HG03135 (cell line): ENCODE measurements at regions not wholly inside any gene's neighbourhood (a gene's known extent, or its start where the extent isn't known, plus 50 kb on each side); places are given as distances from the start of the nearest gene placed in this dataset.

Source experiments
- ATAC-seq: cut with Tn5 transposase; IDR thresholded peaks from one replicate; pipeline ENCODE4 v1.9.1; 2021; ENCODE audit warnings: mild to moderate bottlenecking, moderate library complexity; ENCODE audit not compliant: unreplicated experiment

DNA sequence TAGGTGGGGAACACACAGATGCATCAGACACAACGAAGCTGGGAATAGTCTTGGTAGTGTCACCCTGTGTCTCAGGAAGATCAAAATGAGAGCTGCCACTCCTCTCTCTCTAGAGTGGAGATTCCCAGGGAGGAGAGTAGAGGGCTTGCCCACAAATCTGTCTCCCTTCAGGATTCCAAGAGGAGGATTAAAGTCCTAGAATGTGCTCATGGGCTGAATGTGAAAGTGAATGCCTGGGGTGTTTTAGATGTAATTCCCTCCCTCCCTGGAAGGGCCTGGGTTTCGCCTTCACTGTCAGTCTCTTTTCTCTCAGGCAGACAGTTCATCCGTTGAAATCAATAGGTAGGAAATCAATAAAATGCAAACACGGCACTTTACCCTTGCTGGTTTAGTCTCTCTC, 282.6 kb upstream of the PPARGC1A start:
- no peak for ATAC-seq

DNA sequence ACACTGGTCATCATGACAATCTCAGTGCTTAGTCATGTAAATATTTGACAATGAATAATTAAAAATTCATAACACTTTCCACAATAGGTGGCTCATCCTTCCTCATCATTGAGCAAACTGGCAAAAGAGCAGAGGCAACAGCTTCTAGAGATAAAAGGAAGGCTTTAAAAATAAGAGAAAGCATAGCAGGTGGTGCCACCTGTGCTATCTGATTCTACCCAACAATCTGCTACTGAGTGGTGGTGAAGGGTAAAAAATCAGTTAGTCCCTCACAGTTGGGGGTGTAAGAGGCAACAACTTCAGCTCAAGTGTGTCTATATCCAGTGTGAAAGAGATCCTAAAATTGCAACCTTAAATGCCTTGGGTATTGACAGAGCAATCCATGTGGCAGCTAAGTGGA, 280.1 kb upstream of the PPARGC1A start:
- no peak for ATAC-seq

DNA sequence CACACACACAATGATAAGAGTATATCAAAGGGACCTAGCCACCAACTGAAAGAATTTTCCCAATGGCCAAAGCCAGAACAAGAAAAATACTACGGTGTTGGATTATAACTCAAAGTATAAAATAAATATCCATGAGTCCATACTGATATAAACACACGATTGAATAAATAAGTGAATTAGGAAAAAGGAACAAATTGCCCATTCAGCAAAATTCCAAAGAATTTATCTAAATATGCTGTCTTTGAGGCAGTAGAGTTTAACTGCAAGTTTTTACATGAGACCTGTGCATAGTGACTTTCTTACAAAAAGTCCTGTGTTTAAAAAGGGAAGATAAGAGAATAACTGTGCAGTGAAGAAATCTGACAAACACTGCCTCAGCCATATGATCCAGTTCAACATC, 278.8 kb upstream of the PPARGC1A start:
- no peak for ATAC-seq

DNA sequence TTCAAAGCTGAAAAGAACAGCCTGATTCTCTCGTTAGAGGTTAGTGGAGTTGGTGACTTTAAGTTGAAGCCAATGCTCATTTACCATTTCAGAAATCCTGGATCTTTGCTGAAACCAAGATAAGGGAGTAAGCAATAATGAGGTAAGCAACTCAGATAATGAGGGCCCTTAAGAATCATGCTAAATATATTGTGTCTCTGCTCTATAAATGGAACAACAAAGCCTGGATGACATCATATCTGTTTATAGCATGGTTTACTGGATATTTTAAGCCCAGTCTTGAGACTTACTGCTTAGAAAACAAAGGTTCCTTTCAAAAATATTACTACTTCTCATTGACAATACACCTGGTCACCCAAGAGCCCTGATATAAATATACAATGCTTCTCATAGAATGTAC, 276.7 kb upstream of the PPARGC1A start:
- no peak for ATAC-seq

DNA sequence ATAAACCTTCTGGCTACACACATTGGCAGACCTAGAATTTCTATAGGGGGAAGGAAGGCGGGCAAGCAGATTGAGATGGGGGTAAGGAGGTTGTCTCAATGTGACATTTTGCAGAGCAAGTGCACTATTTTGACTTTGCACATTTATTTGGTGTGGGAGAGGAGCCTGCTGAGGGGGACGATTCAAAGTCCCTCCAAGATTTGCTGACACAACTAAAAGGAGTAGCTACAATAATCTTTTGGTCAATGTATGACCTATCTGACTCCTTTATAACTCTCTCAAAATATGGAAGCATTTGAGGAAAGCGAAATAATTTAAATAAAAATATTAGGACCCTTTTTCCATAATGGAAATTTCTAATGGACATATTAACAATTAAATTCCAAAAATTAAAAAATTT, 274.9 kb upstream of the PPARGC1A start:
- ATAC-seq: no peak

DNA sequence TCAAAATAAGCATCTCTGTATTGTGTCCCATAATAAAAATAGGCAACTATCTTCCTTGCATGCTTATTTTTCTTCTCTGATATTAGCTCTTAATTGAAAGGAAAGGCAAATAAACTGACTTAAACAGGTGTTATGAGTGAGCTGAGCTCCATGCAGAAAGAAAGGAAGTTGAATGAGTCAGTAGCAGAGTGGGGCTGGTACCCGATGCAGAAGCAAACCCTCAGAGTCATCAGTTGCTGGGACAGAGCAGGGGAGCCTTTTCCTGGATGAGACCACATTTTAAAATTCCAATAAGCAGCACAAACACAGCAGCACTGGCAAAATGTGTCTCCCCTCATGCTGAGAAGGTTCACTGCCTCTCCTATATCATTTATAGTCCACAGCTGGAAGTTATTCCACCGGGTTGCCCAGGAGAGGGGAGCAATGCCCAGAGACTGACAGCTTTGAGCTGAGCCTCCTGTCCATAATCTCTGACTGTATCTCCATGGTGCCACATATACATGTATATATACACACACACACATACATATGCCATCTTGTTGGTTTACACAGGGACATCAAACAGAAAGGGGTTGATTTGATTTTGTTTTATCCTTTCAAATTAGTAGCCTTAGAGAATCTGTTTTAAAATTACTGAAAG, 274.3 kb upstream of the PPARGC1A start:
- ATAC-seq: no peak

DNA sequence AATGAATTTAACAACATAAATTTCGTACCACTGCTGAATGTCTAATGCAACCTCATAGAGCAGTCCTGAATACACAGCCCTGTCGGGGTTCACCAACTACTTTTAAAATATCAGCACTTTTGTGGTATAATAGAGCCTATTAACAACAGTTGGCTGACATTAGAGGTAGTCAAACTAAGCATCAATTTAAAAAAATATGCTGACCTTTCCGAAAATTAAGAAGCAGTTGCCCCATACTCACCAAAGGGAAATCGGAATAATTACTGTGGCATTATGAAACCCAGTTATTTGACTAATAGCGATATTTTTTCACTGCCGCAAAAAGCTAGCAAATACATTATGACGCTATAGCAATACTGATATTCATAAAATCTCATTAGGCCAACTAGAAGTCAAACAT, 273.5 kb upstream of the PPARGC1A start:
- ATAC-seq: no peak

DNA sequence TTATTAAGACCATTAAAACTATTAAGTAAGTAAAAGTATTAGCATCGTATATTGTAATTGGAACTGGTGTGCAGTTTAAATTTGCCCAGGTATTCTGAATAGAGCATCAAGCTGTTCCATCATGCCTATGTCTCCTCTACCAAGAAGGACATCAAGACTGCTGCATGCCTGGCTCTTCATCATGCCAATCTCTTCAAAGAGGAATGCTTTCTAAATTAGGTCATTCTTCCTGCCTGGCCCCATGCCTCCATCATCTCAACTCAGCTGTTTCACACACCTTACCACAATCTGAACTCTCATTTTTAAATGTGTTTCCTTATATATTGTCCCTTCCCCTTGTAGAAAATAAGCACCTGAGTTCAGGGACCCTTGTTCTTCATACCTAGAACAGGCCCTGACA, 270.5 kb upstream of the PPARGC1A start:
- ATAC-seq: no peak

DNA sequence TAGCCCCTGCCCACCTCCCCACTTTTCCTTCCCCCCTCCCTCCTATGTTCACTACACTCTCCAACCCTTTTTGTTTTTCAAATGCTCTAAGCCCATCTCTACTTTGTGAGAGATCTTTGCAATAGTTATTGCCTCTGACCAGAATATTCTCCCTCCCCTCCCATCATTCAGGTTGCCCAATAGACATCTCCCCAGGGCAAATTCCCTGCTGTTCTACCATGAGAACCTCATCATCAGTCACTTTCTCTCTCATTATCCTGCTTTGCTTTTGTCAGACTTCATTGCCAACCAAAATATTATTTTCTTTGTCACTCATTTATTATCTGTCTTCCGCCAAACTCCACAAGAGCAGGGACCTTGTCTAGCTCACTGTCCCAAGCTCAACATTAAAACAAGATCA, 268.2 kb upstream of the PPARGC1A start:
- no peak for ATAC-seq

DNA sequence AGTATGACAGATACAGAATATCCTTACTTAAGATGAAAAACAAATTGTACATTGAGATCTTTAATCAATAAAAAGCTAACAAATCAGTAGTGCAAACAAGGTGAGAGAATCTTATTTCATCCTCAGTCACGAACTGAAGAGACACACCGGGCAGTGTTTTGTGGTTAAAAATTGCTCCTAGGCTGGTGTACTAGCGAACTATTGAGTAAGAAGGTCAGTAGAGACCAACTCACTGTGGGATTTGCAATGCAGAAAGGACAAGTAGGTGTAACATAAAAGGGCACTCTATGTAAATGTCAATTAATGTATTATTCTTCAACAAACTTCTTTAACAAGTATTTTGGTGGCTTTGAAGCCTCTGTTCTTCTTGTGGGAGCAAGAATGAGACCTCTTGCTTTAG, 260.2 kb upstream of the PPARGC1A start:
- no peak for ATAC-seq

DNA sequence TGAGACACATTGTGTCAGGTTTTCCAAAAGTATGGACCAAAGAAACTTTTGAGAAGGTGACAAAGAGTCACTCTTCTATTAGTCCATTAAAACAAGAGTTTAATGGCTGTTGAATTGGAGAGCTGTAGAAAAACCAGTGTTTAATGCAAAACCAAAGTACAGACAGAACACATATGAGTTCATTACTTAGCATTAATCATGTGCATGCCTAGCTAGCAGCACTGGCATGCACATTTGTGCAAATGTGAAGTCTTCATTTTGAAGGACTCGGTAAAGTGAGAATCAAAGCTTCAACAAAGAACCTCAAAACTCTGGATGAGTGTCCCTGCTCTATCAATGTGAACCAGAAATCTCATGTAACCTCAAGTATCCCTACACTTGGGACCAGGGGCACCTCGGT, 256.3 kb upstream of the PPARGC1A start:
- ATAC-seq: no peak

DNA sequence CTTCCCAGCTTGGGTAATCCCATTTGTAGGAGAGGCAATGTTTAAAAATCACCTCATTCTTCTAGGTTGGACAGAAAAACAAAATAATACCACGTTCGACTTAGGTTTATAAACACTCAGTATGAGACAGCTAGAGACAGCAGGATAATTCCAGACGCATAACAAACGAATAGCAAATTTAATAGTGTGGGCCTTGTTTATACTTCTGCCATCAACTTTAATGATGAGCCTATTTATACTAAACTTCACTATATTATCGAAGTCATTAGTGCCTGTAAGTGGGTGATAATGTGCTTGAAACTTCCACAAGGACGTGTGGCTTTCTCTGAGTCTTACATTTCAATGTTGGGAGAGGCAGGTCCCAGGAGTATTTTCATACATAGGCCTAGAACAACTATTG, 255.7 kb upstream of the PPARGC1A start:
- ATAC-seq: no peak

DNA sequence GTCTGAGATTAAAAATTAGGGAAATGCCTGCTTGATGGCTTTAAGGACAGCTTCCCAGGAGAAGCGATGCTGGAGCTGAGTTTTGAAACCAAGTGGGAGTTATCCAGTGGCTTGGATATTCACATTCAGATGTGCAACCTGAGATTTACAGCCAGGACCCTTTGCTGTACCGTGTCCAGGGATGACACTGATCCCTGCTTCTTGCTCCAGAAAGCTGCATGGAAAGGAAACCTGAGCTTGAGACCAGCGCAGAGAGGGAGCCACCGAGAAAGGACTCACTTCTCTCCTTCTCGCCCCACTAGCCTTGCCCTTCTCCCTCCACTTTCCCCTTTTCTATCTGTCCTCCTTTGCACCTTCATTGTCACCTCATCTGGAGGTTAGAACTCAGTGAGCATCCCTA, 254.5 kb upstream of the PPARGC1A start:
- ATAC-seq: no peak

DNA sequence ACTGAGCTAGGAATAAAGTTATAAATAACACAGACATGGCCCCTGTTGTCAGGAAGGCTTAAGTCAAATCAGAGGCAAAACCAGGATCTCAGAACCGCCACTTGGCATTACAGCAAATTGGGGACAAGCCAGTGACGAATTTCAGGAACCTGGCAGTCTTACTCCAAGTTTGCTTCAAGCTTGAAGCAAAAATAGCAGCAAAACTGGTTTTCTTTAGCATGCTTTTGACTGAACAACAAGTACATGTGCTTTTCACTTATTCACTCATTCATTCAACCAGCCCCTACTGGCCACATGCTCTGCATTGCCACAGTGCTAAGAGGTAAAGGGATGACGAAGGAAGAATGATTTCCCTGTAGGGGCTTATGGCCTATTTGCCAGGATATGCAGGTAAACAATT, 253.9 kb upstream of the PPARGC1A start:
- ATAC-seq: no peak

DNA sequence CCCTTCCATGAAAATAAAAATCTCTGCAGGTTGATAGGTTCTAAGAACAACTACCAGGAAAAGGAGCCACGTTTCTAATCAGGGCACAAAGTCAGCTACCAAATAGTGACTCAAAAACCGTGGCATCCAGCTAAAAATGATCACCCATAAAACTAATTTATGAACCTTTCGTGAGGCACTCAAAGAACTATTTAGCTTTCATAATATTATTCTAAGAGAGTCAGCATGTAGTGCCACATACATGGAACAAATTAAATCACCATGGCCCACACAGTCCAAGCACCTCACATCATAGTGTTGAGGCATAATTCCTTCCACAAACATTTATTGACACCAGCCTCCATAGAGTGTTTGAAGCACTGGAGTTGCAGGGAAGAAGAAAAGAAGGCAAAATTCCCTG, 252.0 kb upstream of the PPARGC1A start:
- no peak for ATAC-seq

DNA sequence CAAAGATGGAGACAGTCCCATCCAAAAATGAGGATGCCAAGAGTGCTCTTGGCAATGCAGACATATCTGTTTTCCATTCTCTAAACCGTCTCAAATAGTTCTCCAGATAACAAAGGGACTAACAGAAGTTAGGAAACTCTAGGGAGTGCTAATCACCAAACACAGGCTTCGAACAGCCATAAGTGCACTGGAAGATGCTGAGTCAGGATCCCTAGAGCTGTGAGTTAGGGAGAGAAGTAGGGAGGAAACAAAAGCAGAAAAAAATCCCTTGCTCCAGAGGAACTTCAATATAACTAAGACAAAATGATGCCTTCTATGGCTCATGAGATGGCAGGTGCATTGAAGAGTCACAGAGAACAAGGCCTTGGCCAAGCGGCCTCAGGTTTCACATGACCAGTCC, 251.0 kb upstream of the PPARGC1A start:
- ATAC-seq: no peak

DNA sequence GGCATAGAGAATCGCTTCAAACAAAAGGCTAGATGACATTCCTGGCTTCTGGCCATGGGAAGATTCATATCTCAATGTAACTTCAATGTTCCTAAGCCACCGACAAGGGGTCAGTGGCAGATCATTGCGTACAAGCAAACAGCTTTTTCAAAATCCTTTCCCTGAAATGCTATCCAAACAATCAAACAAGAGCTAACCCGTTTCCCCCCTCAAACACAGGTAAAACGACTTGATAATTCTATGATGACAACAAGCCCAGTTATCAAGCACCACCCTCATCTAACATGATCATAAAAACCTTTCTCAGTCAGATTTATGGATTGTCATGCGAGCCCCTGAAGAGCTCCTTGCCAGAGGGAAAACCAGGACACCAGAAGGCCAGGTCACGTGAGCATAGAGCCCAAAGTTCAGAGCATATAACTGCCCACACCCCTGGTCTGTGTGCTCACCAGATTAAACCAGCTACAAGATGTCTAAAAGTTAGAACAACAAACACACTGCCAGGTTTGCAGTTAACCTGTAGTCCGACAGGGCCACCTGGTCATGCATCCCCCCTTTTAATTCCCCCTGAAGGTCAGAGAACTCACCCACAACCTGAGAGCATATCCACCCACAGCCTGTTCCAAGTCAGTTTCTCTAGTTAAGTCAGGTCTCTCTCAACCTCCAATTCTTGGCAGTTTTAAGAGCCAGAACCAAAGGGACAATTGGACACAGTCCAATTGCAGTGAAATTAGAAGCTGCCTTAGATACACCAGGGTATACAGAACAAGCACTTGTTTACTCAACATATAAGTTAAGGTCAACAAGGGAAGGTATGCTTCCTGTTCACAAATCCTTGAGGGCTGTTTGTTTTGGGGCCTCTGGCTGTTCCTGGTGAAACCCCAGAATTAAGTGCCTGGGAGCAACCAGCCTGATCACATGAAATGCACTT, 248.1 kb upstream of the PPARGC1A start:
- ATAC-seq: no peak

DNA sequence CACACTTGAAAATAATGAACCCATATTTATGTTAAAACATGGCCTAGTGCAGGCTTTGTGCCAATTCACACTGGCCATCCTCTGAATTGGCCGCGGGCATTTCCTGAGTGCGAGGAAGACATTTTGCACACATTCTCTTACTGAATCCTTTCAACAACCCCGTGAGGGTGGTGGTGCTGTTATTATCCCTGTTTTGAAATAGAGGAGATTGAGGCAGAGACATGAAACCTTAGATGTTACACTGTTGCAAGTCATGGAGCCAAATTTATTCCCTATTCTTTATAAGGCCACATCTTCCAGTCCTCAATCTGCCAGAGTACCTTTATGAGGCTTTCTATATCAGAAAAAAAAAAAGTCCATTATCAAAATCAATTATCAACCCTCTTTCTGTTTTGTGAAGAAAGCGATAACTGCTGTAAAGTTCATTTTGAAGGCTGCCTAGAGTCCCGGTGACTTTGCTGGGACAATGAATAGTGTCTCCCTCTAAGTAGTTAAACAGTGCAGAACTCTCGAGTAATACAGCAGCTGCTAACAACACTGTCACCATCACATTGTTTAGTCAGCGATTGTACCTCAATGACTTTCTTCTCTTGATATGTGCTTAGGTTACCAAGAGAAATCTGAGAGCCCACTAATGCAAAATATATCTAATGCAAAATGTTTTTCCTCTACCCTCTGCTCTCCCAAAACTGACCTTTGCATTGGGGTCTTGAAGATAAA, 242.3 kb upstream of the PPARGC1A start:
- no peak for ATAC-seq

DNA sequence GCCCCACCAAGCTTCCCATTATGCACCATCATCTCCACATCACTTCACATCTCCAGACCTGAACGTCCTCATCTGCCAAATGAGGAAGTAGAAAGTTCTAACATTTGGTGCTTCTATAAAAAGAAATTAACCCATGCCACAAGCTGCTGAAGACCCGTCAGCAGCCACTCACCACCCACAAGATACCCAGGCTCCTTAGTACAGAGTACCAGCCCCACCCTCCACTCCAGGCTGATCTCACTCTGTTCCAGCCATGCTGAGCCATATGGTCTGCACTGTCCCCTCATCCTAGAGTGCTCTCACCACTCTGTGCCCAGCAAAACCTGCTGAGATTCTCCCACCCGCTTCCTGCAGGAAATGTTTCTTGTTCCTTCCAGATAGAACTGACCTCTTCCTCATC, 240.8 kb upstream of the PPARGC1A start:
- ATAC-seq: no peak

DNA sequence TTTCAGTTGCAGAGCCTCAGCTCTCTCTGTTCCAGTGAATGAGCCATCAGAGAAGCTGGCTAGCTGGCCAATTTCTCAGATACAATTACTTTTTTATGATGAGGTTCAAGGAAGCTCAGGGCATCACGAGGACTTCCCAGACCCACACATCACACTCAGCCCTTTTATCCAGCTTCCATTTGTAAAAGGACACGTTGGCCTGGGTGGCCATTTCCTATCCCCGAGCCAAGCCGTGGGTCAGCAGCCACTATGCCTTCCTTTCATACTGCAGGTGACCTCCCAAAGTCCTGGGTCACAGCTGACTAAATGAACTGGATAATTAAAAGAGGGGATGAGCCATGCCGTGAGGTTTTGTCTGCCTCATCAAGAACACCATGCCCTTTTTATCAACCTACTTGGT, 236.9 kb upstream of the PPARGC1A start:
- no peak for ATAC-seq

DNA sequence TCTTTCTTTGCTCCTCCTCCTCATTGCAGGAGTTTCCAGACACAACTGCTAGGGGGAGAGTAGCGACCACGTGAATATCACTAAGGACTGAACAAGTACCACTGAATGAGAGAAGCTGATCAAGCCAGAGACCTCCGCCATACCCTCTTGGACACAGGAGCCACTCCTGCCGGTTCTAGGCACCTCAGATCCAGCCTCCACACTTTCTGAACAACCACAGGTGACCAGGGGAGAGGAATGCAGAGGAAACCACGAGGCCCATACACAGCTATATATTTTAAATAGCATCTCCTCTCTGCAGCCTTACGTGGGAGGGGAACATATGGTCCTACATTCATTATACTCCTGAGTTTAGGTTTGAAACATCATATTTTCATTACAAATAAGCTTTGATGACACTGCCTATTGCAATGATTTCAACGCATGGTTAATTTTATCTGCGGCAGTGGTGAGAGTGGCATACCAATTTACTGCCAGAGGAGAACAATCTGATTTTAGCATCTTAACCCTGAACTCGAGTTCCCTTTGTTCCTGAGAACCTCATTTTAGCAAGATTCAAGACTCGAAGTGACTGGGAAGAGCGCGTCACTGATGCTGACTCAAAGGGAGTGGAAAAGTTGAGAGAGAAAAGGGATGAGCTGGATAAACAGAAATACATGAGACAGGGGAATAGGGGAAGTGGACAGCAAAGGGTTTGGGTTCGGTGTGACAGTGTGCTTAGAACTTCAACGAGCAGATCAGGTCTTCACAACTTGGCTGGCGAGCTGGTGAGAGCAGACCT, 231.7 kb upstream of the PPARGC1A start:
- ATAC-seq: no peak
